Endothelial cell of umbilical vein (primary cell): ENCODE measurements at regions not wholly inside any gene's neighbourhood (a gene's known extent, or its start where the extent isn't known, plus 50 kb on each side); places are given as distances from the start of the nearest gene placed in this dataset.

Experiments
- EZH2 ChIP-seq: IDR thresholded peaks from 2 replicates; pipeline ENCODE4 v1.6.1; 2012; ENCODE audit warnings: borderline replicate concordance, low read depth, mild to moderate bottlenecking, moderate library complexity, low read length, inconsistent platforms; ENCODE audit not compliant: severe bottlenecking
- POLR2A ChIP-seq: IDR thresholded peaks from 2 replicates; pipeline ENCODE4 v1.6.1; 2012; ENCODE audit warnings: low read depth, mild to moderate bottlenecking, control low read depth, low read length
- POLR2AphosphoS5 ChIP-seq: IDR thresholded peaks from 2 replicates; pipeline ENCODE4 v1.6.1; 2012; ENCODE audit warnings: low read depth, mild to moderate bottlenecking, control low read depth, low read length, moderate library complexity; ENCODE audit not compliant: insufficient read depth
- TF ChIP-seq, protein P1 (sequence below), 2 donors: IDR thresholded peaks; 1 replicate in 1 of 2; 2 replicates in 1 of 2; pipeline ENCODE4 v1.5.1; 2011; ENCODE audit warnings: low read length in 2 of 2, mild to moderate bottlenecking in 2 of 2, moderate library complexity in 2 of 2, control low read depth in 1 of 2, inconsistent platforms in 1 of 2, low read depth in 1 of 2; ENCODE audit not compliant: insufficient read depth in 1 of 2; ENCODE audit errors: extremely low read depth in 1 of 2

GRCh38 chr15:87362531-87362930 is 894.0 kb downstream of the NTRK3 start:
- TF ChIP-seq, protein P1, sequence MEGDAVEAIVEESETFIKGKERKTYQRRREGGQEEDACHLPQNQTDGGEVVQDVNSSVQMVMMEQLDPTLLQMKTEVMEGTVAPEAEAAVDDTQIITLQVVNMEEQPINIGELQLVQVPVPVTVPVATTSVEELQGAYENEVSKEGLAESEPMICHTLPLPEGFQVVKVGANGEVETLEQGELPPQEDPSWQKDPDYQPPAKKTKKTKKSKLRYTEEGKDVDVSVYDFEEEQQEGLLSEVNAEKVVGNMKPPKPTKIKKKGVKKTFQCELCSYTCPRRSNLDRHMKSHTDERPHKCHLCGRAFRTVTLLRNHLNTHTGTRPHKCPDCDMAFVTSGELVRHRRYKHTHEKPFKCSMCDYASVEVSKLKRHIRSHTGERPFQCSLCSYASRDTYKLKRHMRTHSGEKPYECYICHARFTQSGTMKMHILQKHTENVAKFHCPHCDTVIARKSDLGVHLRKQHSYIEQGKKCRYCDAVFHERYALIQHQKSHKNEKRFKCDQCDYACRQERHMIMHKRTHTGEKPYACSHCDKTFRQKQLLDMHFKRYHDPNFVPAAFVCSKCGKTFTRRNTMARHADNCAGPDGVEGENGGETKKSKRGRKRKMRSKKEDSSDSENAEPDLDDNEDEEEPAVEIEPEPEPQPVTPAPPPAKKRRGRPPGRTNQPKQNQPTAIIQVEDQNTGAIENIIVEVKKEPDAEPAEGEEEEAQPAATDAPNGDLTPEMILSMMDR (IDR thresholded peaks at IDR 0.05; ENCODE audit: extremely low read depth in 1 of 2, insufficient read depth in 1 of 2, low read depth in 1 of 2, low read length in 2 of 2) = no peak
- TF ChIP-seq POLR2A = no peak
- TF ChIP-seq POLR2AphosphoS5 = no peak
- no peak for TF ChIP-seq EZH2
